C4-2B (cell line): ENCODE measurements at regions not wholly inside any gene's neighbourhood (a gene's known extent, or its start where the extent isn't known, plus 50 kb on each side); places are given as distances from the start of the nearest gene placed in this dataset.

Source experiments
- CTCF ChIP-seq: fragments of 450-650 bp; conservative IDR thresholded peaks from 2 replicates; pipeline ENCODE4 v1.5.1; 2017; ENCODE audit warnings: mild to moderate bottlenecking
- ZFX ChIP-seq: fragments of 450-650 bp; IDR thresholded peaks from 2 replicates; pipeline ENCODE4 v1.6.1; 2017

GRCh38 chr6:91633374-91634111 is 1046.7 kb upstream of the MAP3K7 start:
- TF ChIP-seq CTCF (no peak), ZFX (no peak)
